Natural killer cell (primary cell): ENCODE measurements at regions not wholly inside any gene's neighbourhood (a gene's known extent, or its start where the extent isn't known, plus 50 kb on each side); places are given as distances from the start of the nearest gene placed in this dataset.

Experiments
- ATAC-seq, 3 donors: fragments of 150-1000 bp in 2 of 3; fragments of 200-7000 bp in 1 of 3; cut with Tn5 transposase; 1 replicate in 1 of 3; 2 replicates in 2 of 3; pipeline ENCODE4 v1.10.0; 2021; ENCODE audit warnings: mild to moderate bottlenecking in 2 of 3, moderate library complexity in 2 of 3
- DNase-seq, 2 donors: peaks; one replicate each; pipeline versions ENCODE4 v3.0.0 to v3.0.0-alpha.2; 2013 to 2021; ENCODE audit warnings: mixed read lengths in 1 of 2
- H3K27ac ChIP-seq: one replicate; pipeline ENCODE4 v1.5.1; 2013; ENCODE audit warnings: mild to moderate bottlenecking, low read length
- H3K27me3 ChIP-seq: one replicate; pipeline ENCODE4 v1.6.1; 2013; ENCODE audit warnings: low read length; ENCODE audit not compliant: control insufficient read depth, insufficient read depth
- H3K36me3 ChIP-seq: one replicate; pipeline ENCODE4 v1.6.1; 2013; ENCODE audit warnings: low read length; ENCODE audit not compliant: control insufficient read depth, insufficient read depth
- H3K4me1 ChIP-seq: one replicate; pipeline ENCODE4 v1.6.1; 2013; ENCODE audit warnings: low read length; ENCODE audit not compliant: control insufficient read depth, insufficient read depth
- H3K4me3 ChIP-seq: one replicate; pipeline ENCODE4 v1.5.1; 2013; ENCODE audit warnings: low read length
- H3K9me3 ChIP-seq: one replicate; pipeline ENCODE4 v1.6.1; 2013; ENCODE audit warnings: low read length; ENCODE audit not compliant: control insufficient read depth, insufficient read depth
- H3K27ac Mint-ChIP-seq, 2 donors: one replicate each; pipeline ENCODE4 v1.8.0; 2022; ENCODE audit warnings: mild to moderate bottlenecking in 2 of 2, mixed read lengths in 2 of 2, moderate library complexity in 1 of 2
- H3K27me3 Mint-ChIP-seq, 2 donors: one replicate each; pipeline ENCODE4 v1.8.0; 2022; ENCODE audit warnings: low read depth in 2 of 2, mixed read lengths in 2 of 2
- H3K36me3 Mint-ChIP-seq: one replicate; pipeline ENCODE4 v1.8.0; 2022; ENCODE audit warnings: mixed read lengths
- H3K4me1 Mint-ChIP-seq, 2 donors: one replicate each; pipeline ENCODE4 v1.8.0; 2022; ENCODE audit warnings: mixed read lengths in 2 of 2
- H3K4me3 Mint-ChIP-seq: one replicate; pipeline ENCODE4 v1.8.0; 2022; ENCODE audit warnings: mild to moderate bottlenecking, moderate library complexity, mixed read lengths
- H3K9me3 Mint-ChIP-seq, 2 donors: one replicate each; pipeline ENCODE4 v1.8.0; 2022; ENCODE audit warnings: mixed read lengths in 2 of 2
- WGBS: methylation state at CpG from one replicate; pipeline ENCODE4 v1.1.7; 2013; ENCODE audit warnings: missing lambda C conversion rate; ENCODE audit not compliant: insufficient coverage; 5-methylcytosine and 5-hydroxymethylcytosine counted together
- intact Hi-C: fragments of 100-400 bp; cut with micrococcal nuclease; formaldehyde crosslinking; loops from one replicate; pipeline ENCODE4 v1.14.2; 2022
- TF ChIP-seq, protein P1 (sequence below): fragments of 200-600 bp; IDR thresholded peaks from one replicate; pipeline ENCODE4 v1.8.0; 2022; ENCODE audit warnings: antibody characterized with exemption

GRCh38 chr9:36778682-36779081, 206.0 kb downstream of the MELK start:
- no peak overlapping the region for H3K4me3 Mint-ChIP-seq
- H3K36me3 Mint-ChIP-seq = no peaks in the 10 kb centered on the region
- Histone ChIP-seq H3K9me3 (no peaks in the 10 kb centered on the region), H3K27ac (no peak overlapping the region), H3K27me3 (no peaks in the 10 kb centered on the region), H3K36me3 (no peaks in the 10 kb centered on the region), H3K4me3 (no peak overlapping the region), H3K4me1 (no peaks in the 10 kb centered on the region)
- 90% methylated on average over 3 of the region's 3 CpGs for WGBS
- H3K9me3 Mint-ChIP-seq = no peaks in the 10 kb centered on the region
- H3K27me3 Mint-ChIP-seq = peaks cover 35 to 53% of the 10 kb centered on the region in 2 donors
- ATAC-seq (no peak), DNase-seq (no peak)
- intact Hi-C loops = no loop called here
- TF ChIP-seq, protein P1, sequence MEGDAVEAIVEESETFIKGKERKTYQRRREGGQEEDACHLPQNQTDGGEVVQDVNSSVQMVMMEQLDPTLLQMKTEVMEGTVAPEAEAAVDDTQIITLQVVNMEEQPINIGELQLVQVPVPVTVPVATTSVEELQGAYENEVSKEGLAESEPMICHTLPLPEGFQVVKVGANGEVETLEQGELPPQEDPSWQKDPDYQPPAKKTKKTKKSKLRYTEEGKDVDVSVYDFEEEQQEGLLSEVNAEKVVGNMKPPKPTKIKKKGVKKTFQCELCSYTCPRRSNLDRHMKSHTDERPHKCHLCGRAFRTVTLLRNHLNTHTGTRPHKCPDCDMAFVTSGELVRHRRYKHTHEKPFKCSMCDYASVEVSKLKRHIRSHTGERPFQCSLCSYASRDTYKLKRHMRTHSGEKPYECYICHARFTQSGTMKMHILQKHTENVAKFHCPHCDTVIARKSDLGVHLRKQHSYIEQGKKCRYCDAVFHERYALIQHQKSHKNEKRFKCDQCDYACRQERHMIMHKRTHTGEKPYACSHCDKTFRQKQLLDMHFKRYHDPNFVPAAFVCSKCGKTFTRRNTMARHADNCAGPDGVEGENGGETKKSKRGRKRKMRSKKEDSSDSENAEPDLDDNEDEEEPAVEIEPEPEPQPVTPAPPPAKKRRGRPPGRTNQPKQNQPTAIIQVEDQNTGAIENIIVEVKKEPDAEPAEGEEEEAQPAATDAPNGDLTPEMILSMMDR = no peak
- no peak overlapping the region for H3K27ac Mint-ChIP-seq
- H3K4me1 Mint-ChIP-seq = no peaks in the 10 kb centered on the region

DNA sequence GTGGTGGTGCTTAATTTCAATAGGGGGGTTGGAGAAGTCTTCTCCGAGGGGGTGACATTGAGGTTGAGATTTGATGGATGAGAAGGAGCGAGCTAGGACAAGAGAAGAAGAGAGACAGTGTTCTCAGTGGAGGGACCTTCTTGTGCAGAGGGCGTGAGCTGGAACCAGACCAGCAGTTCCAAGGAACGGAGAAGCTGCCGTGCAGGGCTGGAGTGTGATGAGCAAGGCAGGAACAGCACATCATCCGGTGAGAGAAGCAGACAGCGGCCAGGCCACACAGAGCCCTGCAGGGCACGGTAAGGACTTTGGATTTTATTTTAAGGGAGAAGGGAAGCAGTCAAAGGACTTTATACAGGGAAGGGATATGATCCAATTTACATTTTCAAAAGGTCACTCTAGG, 206.9 kb downstream of the MELK start:
- intact Hi-C loops = no loop called here
- Histone ChIP-seq H3K4me3 (no peak overlapping the region), H3K36me3 (no peaks in the 10 kb centered on the region), H3K27ac (no peak overlapping the region), H3K4me1 (no peaks in the 10 kb centered on the region), H3K9me3 (no peaks in the 10 kb centered on the region), H3K27me3 (no peaks in the 10 kb centered on the region)
- 86% methylated on average over 8 of the region's 8 CpGs for WGBS
- Mint-ChIP-seq H3K27ac (no peak overlapping the region), H3K9me3 (no peaks in the 10 kb centered on the region), H3K4me1 (no peaks in the 10 kb centered on the region), H3K36me3 (no peaks in the 10 kb centered on the region), H3K27me3 (peaks cover 35 to 54% of the 10 kb centered on the region in 2 donors), H3K4me3 (no peak overlapping the region)
- no peak for ATAC-seq
- DNase-seq = no peak
- TF ChIP-seq, protein P1 = no peak

- no peaks in the 10 kb centered on the region for H3K4me1 ChIP-seq
- TF ChIP-seq, protein P1 = no peak
- no peak overlapping the region for H3K27ac ChIP-seq
- no peak for ATAC-seq
- no peaks in the 10 kb centered on the region for H3K27me3 ChIP-seq
- intact Hi-C loops = no loop called here
- Mint-ChIP-seq H3K27me3 (peaks cover 37 to 53% of the 10 kb centered on the region in 2 donors), H3K4me3 (no peak overlapping the region), H3K36me3 (no peaks in the 10 kb centered on the region), H3K4me1 (no peaks in the 10 kb centered on the region), H3K9me3 (no peaks in the 10 kb centered on the region), H3K27ac (no peak overlapping the region)
- no peak overlapping the region for H3K4me3 ChIP-seq
- no peaks in the 10 kb centered on the region for H3K36me3 ChIP-seq
- 52% methylated on average over 7 of the region's 8 CpGs for WGBS
- no peaks in the 10 kb centered on the region for H3K9me3 ChIP-seq
- DNase-seq = no peak
These were observed 207.5 kb downstream of the MELK start for GRCh38 chr9:36780186-36780585.

DNA sequence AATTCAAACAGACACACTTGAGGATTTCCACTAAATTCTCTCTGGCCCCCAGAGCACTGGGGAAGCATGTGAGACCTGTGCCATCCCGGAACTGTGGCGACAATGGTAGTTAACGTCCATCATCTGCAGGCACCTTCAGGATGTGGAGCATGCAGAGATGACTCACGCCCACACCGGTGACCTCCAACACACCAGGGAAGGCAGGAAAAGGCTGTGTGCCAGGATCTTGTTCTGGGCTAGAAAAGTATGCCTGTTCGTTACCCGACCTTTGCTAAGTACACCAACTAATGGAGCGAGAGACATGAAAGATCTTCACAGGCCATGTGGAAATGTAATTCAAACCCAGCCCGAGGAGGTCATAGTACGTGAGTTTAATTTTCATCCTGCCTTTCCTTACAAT, 208.8 kb downstream of the MELK start:
- peaks cover 40 to 42% of the 10 kb centered on the region in 2 donors for H3K27me3 Mint-ChIP-seq
- no peak overlapping the region for H3K4me3 Mint-ChIP-seq
- ATAC-seq = no peak
- WGBS = 85% methylated on average over 9 of the region's 10 CpGs
- H3K9me3 ChIP-seq = no peaks in the 10 kb centered on the region
- no peaks in the 10 kb centered on the region for H3K9me3 Mint-ChIP-seq
- H3K36me3 Mint-ChIP-seq = no peaks in the 10 kb centered on the region
- DNase-seq = no peak
- no peak overlapping the region for H3K27ac ChIP-seq
- intact Hi-C loops = no loop called here
- H3K27ac Mint-ChIP-seq = no peak overlapping the region
- TF ChIP-seq, protein P1 = no peak
- no peaks in the 10 kb centered on the region for H3K4me1 Mint-ChIP-seq
- H3K36me3 ChIP-seq = no peaks in the 10 kb centered on the region
- H3K27me3 ChIP-seq = no peaks in the 10 kb centered on the region
- H3K4me3 ChIP-seq = no peak overlapping the region
- H3K4me1 ChIP-seq = no peaks in the 10 kb centered on the region
